Hepatocyte (in vitro differentiated cells): ENCODE measurements at regions not wholly inside any gene's neighbourhood (a gene's known extent, or its start where the extent isn't known, plus 50 kb on each side); places are given as distances from the start of the nearest gene placed in this dataset.

Experiments used
- EZH2 ChIP-seq: fragments of 200-600 bp; sonication (generic); IDR thresholded peaks from 2 replicates; pipeline ENCODE4 v1.6.1; 2016; ENCODE audit warnings: antibody characterized with exemption, mild to moderate bottlenecking, borderline replicate concordance
- EZH2phosphoT487 ChIP-seq: fragments of 200-600 bp; sonication (generic); IDR thresholded peaks from one replicate; pipeline ENCODE4 v1.6.1; 2018; ENCODE audit warnings: antibody characterized with exemption, mild to moderate bottlenecking, low read depth, moderate library complexity; ENCODE audit not compliant: unreplicated experiment, severe bottlenecking

DNA sequence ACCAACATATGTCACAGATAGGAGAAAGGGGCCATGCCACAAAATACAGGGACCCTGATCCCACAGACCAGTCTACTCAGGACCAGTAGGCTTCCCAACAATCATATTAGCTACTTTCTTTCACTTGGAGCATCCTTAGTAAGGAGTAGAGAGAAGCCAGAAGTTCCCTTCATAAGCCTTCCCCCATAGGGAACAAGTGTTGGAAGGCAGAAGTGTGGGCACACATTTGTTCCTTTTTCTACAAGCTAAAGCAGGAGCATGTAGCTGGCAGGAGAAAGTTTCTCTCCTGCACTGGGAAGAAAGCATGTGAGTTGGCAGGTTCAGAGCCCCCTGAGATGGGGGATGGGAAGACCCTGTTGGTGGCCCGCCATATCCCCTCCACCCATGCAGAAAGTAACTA, 165.4 kb downstream of the KCTD12 start:
- no peak for TF ChIP-seq EZH2phosphoT487
- TF ChIP-seq EZH2, result no peak
